AG04449 (cell line): ENCODE measurements at regions not wholly inside any gene's neighbourhood (a gene's known extent, or its start where the extent isn't known, plus 50 kb on each side); places are given as distances from the start of the nearest gene placed in this dataset.

Experiments
- CTCF ChIA-PET: fragments of 350-600 bp; formaldehyde crosslinking; extraction: SDS; loops from one replicate; lab custom pipeline; 2021; ENCODE audit warnings: antibody characterized with exemption; lab: Yijun Ruan, JAX
- POLR2A ChIA-PET: fragments of 400-600, 350-600 bp; formaldehyde crosslinking; extraction: SDS; loops from one replicate; lab custom pipeline; 2020; ENCODE audit warnings: antibody characterized with exemption, inconsistent platforms; lab: Yijun Ruan, JAX
- DNase-seq: peaks from one replicate; pipeline ENCODE4 v3.0.0-alpha.2; 2010; ENCODE audit warnings: low read depth, low spot score
- H3K4me3 ChIP-seq: 2 replicates; pipeline ENCODE4 v1.5.1; 2011; ENCODE audit warnings: low read depth, mild to moderate bottlenecking, control low read depth, low read length
- TF ChIP-seq, protein P1 (sequence below): IDR thresholded peaks from one replicate; pipeline ENCODE4 v1.5.1; 2011; ENCODE audit warnings: mild to moderate bottlenecking, moderate library complexity, low read length, control low read depth, inconsistent platforms; ENCODE audit not compliant: insufficient read depth; ENCODE audit errors: missing control alignments

GRCh38 chr6:14278446-14278845 lies 160.9 kb downstream of the CD83 start:
- no peak overlapping the region for H3K4me3 ChIP-seq
- POLR2A ChIA-PET, result no interaction called here
- no peak for DNase-seq
- CTCF ChIA-PET, result no interaction called here
- TF ChIP-seq, protein P1, sequence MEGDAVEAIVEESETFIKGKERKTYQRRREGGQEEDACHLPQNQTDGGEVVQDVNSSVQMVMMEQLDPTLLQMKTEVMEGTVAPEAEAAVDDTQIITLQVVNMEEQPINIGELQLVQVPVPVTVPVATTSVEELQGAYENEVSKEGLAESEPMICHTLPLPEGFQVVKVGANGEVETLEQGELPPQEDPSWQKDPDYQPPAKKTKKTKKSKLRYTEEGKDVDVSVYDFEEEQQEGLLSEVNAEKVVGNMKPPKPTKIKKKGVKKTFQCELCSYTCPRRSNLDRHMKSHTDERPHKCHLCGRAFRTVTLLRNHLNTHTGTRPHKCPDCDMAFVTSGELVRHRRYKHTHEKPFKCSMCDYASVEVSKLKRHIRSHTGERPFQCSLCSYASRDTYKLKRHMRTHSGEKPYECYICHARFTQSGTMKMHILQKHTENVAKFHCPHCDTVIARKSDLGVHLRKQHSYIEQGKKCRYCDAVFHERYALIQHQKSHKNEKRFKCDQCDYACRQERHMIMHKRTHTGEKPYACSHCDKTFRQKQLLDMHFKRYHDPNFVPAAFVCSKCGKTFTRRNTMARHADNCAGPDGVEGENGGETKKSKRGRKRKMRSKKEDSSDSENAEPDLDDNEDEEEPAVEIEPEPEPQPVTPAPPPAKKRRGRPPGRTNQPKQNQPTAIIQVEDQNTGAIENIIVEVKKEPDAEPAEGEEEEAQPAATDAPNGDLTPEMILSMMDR, result no peak

- ChIA-PET POLR2A (no interaction called here), CTCF (no interaction called here)
- no peak overlapping the region for H3K4me3 ChIP-seq
- TF ChIP-seq, protein P1, result no peak
- DNase-seq, result no peak
Measured at GRCh38 chr6:14280006-14280510, 162.5 kb downstream of the CD83 start.

DNA sequence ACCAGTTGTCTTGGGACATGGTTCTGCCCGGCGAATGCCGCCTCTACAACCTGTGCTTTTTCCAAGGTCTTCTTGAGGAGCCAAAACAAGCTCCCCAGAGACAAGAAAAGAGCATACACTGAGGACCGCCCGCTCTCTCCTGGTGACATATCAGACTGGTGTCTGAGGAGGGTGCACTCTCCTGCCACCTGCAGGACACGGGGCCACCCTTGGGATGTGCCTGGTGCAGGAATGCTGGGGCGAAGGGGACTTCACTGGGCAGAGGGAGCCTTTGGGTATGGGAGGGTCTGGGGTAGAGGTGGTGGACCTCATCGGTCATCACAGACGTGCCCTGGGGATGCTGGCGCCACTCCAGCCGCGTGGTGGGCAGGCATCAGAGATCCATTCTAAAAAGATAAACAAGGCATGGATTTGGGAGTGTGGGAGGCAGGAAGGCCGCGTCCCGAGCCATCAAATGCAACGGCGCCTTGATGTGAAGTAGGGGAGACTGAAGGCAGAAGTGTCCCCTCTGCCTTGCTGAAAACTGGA lies 163.3 kb downstream of the CD83 start:
- TF ChIP-seq, protein P1, result no peak
- POLR2A ChIA-PET, result no interaction called here
- H3K4me3 ChIP-seq, result no peak overlapping the region
- no peak for DNase-seq
- CTCF ChIA-PET, result no interaction called here

GRCh38 chr6:14281811-14282660 lies 164.5 kb downstream of the CD83 start:
- H3K4me3 ChIP-seq, result no peak overlapping the region
- DNase-seq, result no peak
- TF ChIP-seq, protein P1, result no peak
- POLR2A ChIA-PET, result no interaction called here
- CTCF ChIA-PET, result no interaction called here

- no peak for DNase-seq
- CTCF ChIA-PET, result no interaction called here
- no peak overlapping the region for H3K4me3 ChIP-seq
- POLR2A ChIA-PET, result no interaction called here
- TF ChIP-seq, protein P1, result no peak
Measured at GRCh38 chr6:14282854-14283505, 165.4 kb downstream of the CD83 start.
